SKM-1 treated with dmso at 0.1 percent for 144 hours (cell line): ENCODE measurements at regions not wholly inside any gene's neighbourhood (a gene's known extent, or its start where the extent isn't known, plus 50 kb on each side); places are given as distances from the start of the nearest gene placed in this dataset.
"Not testable (repeated sequence)": the region's sequence is repeated elsewhere in the genome, so short reads cannot be mapped to it uniquely, and the experiment has no call there.

Source experiments
- DNase-seq: peaks from one replicate; lab custom pipeline; 2025; ENCODE audit not compliant: unreplicated experiment; lab: John Stamatoyannopoulos, UW

GRCh38 chr1:82367456-82367855, 566.7 kb downstream of the ADGRL2 start:
- DNase-seq = no peak

GRCh38 chr1:82366689-82367088, 566.0 kb downstream of the ADGRL2 start:
- DNase-seq = no peak

- DNase-seq = not testable (repeated sequence)
These were observed 558.8 kb downstream of the ADGRL2 start for GRCh38 chr1:82359541-82359940.

- DNase-seq = not testable (repeated sequence)
These were observed 558.0 kb downstream of the ADGRL2 start for GRCh38 chr1:82358706-82359105.

- DNase-seq = not testable (repeated sequence)
These were observed 553.8 kb downstream of the ADGRL2 start for GRCh38 chr1:82354546-82354945.

- DNase-seq = no peak
These were observed 547.8 kb downstream of the ADGRL2 start for GRCh38 chr1:82348487-82348886.

- no peak for DNase-seq
These were observed 545.4 kb downstream of the ADGRL2 start for GRCh38 chr1:82346141-82346540.

GRCh38 chr1:82343381-82343780, 542.6 kb downstream of the ADGRL2 start:
- no peak for DNase-seq

- no peak for DNase-seq
These were observed 536.9 kb downstream of the ADGRL2 start for GRCh38 chr1:82337635-82338034.

GRCh38 chr1:82330330-82330729, 529.6 kb downstream of the ADGRL2 start:
- no peak for DNase-seq

- no peak for DNase-seq
These were observed 528.5 kb downstream of the ADGRL2 start for GRCh38 chr1:82329226-82329625.

- DNase-seq = no peak
These were observed 522.6 kb downstream of the ADGRL2 start for GRCh38 chr1:82323144-82323841.

GRCh38 chr1:82321794-82322193, 521.1 kb downstream of the ADGRL2 start:
- no peak for DNase-seq

- no peak for DNase-seq
These were observed 518.8 kb downstream of the ADGRL2 start for GRCh38 chr1:82319546-82319945.

GRCh38 chr1:82318921-82319320, 518.2 kb downstream of the ADGRL2 start:
- no peak for DNase-seq

- DNase-seq = no peak
These were observed 517.5 kb downstream of the ADGRL2 start for GRCh38 chr1:82318265-82318664.

- no peak for DNase-seq
These were observed 516.9 kb downstream of the ADGRL2 start for GRCh38 chr1:82317671-82318070.

- no peak for DNase-seq
These were observed 498.9 kb downstream of the ADGRL2 start for GRCh38 chr1:82299656-82300055.

GRCh38 chr1:82299056-82299455, 498.3 kb downstream of the ADGRL2 start:
- no peak for DNase-seq

- no peak for DNase-seq
These were observed 496.6 kb downstream of the ADGRL2 start for GRCh38 chr1:82297139-82297896.

- no peak for DNase-seq
These were observed 486.8 kb downstream of the ADGRL2 start for GRCh38 chr1:82287556-82287955.

- no peak for DNase-seq
These were observed 483.5 kb downstream of the ADGRL2 start for GRCh38 chr1:82284213-82284612.

- no peak for DNase-seq
These were observed 478.5 kb downstream of the ADGRL2 start for GRCh38 chr1:82279241-82279640.
